ENCODE measurements at regions not wholly inside any gene's neighbourhood (a gene's known extent, or its start where the extent isn't known, plus 50 kb on each side); places are given as distances from the start of the nearest gene placed in this dataset.

DNA sequence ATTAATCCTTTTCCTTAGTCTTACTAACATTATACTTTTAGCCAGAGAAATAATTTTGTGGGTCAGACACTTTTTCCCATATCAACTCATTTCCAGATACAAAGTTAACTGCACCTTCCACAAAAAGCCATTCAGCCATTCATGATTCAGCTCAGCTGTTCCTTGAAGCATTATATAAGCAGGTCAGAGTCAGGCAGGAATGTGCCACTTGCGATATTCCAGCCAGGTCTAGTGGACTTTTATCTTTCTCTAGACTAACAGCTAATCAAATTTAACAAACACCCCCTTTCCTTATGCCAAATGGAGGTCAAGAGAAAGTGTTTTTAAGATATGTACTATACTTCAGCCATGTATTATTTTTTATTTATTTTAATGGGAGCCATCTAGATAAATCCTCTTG lies 75.6 kb upstream of the EPB41L3 start:
- TF ChIP-seq, protein P1, sequence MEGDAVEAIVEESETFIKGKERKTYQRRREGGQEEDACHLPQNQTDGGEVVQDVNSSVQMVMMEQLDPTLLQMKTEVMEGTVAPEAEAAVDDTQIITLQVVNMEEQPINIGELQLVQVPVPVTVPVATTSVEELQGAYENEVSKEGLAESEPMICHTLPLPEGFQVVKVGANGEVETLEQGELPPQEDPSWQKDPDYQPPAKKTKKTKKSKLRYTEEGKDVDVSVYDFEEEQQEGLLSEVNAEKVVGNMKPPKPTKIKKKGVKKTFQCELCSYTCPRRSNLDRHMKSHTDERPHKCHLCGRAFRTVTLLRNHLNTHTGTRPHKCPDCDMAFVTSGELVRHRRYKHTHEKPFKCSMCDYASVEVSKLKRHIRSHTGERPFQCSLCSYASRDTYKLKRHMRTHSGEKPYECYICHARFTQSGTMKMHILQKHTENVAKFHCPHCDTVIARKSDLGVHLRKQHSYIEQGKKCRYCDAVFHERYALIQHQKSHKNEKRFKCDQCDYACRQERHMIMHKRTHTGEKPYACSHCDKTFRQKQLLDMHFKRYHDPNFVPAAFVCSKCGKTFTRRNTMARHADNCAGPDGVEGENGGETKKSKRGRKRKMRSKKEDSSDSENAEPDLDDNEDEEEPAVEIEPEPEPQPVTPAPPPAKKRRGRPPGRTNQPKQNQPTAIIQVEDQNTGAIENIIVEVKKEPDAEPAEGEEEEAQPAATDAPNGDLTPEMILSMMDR (IDR thresholded peaks at IDR 0.05; ENCODE audit: low read depth, low read length): no peak
- no peak overlapping the region for H3K4me3 ChIP-seq (ENCODE audit: low read depth, low read length)

DNA sequence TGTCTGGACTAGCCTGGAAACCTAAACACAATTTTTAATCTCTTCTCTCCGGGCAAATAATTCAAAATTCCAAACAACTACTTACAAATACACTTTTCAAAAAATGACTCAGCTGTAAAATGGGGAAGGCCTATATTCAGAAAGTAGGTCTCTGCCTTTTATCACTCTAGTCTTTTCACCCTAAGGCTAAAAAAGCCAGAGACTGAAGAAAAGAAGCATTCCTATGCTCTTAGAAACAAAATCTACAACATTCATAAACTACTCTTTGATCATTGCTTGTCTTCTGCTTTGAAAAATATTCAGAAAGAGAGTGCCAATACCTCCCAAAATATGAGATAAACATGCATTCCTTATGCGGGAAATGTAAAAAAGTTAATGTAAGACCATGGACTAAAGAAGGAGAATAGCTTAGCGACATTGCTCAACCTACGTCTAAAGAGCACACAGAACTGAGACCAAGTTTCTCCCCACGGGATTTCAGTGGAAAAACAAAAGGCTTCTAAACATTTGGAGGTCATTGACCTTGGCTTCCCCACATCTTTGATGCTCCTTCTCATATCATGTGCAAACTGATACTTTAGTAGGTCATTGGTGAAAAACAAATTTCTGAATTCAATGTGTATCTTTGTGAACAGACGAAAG lies 74.4 kb upstream of the EPB41L3 start:
- no peak overlapping the region for H3K4me3 ChIP-seq (ENCODE audit: low read depth, low read length)
- TF ChIP-seq, protein P1 (IDR thresholded peaks at IDR 0.05; ENCODE audit: low read depth, low read length): no peak

DNA sequence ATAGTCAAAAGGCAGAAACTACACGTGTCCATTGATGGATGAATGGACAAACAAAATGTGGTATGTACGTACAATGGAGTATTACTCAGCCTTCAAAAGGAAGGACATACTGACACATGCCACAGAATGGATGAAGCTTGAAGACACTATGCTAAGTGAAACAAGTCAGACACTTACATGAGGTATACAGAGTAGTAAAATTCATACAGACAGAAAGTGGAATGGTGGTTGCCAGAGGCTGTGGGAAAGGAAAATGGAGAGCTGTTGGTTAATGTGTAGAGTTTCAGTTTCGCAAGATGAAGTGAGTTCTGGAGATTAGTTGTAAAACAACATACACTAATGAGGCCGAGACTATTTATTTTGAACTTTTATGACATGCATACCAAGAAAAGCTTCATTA lies 67.4 kb upstream of the EPB41L3 start:
- TF ChIP-seq, protein P1 (IDR thresholded peaks at IDR 0.05; ENCODE audit: low read depth, low read length): no peak
- H3K4me3 ChIP-seq (ENCODE audit: low read depth, low read length): no peak overlapping the region

DNA sequence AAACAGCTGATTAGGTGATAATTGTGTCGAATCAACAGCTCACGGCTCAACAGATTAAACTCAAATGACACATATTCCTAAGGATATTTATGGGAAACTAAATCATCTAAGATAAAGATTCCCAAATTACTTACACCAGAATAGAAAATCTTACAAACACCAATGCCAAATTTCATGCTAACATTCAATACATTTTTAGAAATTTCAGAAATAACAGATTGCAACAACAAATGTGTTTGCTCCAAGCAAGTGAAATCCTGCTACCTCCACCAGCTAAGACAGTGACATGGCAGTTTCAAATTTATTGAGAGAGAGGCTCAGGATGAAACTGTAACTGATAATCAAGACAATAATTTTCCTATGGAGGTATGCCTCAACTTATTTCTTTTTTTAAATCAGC lies 65.0 kb upstream of the EPB41L3 start:
- TF ChIP-seq, protein P1 (IDR thresholded peaks at IDR 0.05; ENCODE audit: low read depth, low read length): no peak

DNA sequence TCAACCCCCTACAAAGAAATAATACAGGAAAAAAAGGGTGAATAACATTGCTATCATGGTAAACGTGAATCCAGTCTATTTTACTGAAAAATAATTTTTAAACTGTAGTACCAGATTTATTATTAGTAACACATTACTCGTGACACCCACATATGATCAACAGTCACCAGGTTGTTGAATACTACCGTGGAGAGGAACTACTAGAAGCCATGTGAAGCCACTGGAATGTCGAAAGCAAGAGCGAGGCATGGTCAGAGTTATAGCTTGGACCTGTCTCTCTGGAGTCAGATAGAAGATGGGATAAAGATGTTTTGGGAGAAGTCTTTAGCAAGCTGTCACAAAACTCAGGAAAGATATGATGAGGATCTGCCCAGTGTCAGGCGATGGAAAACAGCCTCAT lies 63.2 kb upstream of the EPB41L3 start:
- TF ChIP-seq, protein P1 (IDR thresholded peaks at IDR 0.05; ENCODE audit: low read depth, low read length): no peak
- no peak overlapping the region for H3K4me3 ChIP-seq (ENCODE audit: low read depth, low read length)

More for the DNA sequence above, 65.0 kb upstream of the EPB41L3 start:
- H3K4me3 ChIP-seq (ENCODE audit: low read depth, low read length): no peak overlapping the region

DNA sequence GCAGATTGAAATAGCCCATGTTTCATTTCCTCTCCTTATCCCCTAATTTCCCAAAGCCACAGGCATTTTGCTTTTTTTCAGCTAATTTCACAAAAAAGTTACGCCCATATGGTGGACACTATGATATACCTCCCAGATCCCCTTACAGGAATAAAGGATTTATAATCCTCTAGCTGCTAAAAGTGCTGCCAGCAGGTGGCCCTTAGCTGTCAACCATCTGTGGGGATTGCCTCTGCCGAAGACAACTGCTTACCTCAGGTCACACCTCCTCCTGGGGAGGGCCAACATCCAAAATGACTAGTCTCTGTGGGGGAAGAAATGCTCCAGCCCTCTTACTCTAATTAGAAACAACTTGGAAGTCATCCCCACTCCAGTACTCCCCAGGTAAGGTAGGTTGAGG lies 61.0 kb upstream of the EPB41L3 start:
- TF ChIP-seq, protein P1 (IDR thresholded peaks at IDR 0.05; ENCODE audit: low read depth, low read length): no peak
- H3K4me3 ChIP-seq (ENCODE audit: low read depth, low read length): no peak overlapping the region

DNA sequence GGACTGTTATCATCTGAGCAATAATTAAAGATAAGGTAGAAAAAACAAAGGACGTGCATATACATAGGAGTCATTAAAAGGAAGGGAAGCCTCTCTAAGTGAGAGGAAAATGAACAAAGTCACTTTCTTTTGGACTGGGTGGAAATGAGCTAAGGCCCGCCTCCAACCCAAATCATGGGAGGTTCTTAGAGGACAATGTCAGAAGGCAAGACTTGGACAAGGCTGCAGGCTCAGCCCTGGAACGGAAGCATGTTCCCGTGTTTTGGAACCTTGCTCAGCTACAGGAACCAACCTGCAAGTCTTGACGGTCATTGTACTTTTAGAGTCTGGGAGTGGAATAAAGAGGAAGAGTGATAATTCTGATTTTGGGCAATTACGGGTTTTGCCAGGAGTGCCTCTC lies 59.4 kb upstream of the EPB41L3 start:
- H3K4me3 ChIP-seq (ENCODE audit: low read depth, low read length): no peak overlapping the region
- TF ChIP-seq, protein P1 (IDR thresholded peaks at IDR 0.05; ENCODE audit: low read depth, low read length): no peak
